ENCODE measurements at regions not wholly inside any gene's neighbourhood (a gene's known extent, or its start where the extent isn't known, plus 50 kb on each side); places are given as distances from the start of the nearest gene placed in this dataset.

GRCh38 chr4:159944477-159944876, 841.6 kb downstream of the RAPGEF2 start:
- Histone ChIP-seq H2AFZ (ENCODE audit: low read depth, low read length) (no peak overlapping the region), H3K36me3 (ENCODE audit: insufficient read depth, low read length) (no peaks in the 10 kb centered on the region), H3K79me2 (ENCODE audit: insufficient read depth, low read length) (no peaks in the 10 kb centered on the region), H3K9me3 (ENCODE audit: insufficient read depth, low read length, severe bottlenecking) (no peaks in the 10 kb centered on the region), H4K20me1 (ENCODE audit: insufficient read depth, low read length) (no peaks in the 10 kb centered on the region), H3K4me2 (ENCODE audit: insufficient read depth, low read length) (no peak overlapping the region), H3K9ac (ENCODE audit: low read depth, low read length) (no peak overlapping the region), H3K4me1 (ENCODE audit: insufficient read depth, low read length) (no peaks in the 10 kb centered on the region), H3K27ac (ENCODE audit: low read length) (no peak overlapping the region), H3K27me3 (ENCODE audit: insufficient read depth, low read length, poor library complexity) (no peaks in the 10 kb centered on the region), H3K4me3 (ENCODE audit: low read depth in 1 of 2, low read length in 2 of 2) (no peak overlapping the region)
- no peak for ATAC-seq (ENCODE audit: insufficient read depth, low read depth)
- no peak for TF ChIP-seq EZH2 (IDR thresholded peaks at IDR 0.05; ENCODE audit: borderline replicate concordance, low read depth, low read length, severe bottlenecking)
- TF ChIP-seq, protein P1, sequence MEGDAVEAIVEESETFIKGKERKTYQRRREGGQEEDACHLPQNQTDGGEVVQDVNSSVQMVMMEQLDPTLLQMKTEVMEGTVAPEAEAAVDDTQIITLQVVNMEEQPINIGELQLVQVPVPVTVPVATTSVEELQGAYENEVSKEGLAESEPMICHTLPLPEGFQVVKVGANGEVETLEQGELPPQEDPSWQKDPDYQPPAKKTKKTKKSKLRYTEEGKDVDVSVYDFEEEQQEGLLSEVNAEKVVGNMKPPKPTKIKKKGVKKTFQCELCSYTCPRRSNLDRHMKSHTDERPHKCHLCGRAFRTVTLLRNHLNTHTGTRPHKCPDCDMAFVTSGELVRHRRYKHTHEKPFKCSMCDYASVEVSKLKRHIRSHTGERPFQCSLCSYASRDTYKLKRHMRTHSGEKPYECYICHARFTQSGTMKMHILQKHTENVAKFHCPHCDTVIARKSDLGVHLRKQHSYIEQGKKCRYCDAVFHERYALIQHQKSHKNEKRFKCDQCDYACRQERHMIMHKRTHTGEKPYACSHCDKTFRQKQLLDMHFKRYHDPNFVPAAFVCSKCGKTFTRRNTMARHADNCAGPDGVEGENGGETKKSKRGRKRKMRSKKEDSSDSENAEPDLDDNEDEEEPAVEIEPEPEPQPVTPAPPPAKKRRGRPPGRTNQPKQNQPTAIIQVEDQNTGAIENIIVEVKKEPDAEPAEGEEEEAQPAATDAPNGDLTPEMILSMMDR (IDR thresholded peaks at IDR 0.05; ENCODE audit: borderline replicate concordance, extremely low read depth, low read length, poor library complexity, severe bottlenecking), result no peak
- DNase-seq, result no peak

DNA sequence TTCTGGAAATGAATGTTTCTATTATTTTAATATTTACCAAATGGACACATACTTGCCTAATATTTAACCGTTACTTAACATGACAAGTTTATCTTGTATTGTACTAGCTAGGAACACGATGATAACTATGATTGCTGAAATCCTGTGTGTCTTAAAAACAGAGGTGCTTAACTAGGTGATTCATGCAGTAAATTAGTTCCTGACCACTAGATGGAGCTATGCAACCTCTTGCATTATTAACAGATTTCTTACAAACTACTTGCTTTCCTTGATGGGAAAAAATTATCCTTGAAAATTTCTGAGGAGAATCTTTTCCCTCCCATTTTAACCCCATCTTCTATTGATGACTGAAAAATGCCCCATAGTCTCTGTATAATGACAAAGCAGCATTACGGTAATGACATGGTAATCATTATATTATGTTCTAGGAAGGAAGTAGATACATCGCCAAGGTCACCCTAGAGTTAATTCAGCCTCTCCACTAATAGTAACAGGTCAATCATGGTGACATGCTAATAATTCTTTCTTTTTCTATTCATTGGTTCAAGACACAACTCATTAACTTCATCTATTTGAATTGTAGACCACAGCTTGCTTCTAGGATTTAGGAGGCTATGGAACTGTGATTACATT, 844.2 kb downstream of the RAPGEF2 start:
- TF ChIP-seq, protein P1 (IDR thresholded peaks at IDR 0.05; ENCODE audit: borderline replicate concordance, extremely low read depth, low read length, poor library complexity, severe bottlenecking), result peak; percentile 79
- TF ChIP-seq EZH2 (IDR thresholded peaks at IDR 0.05; ENCODE audit: borderline replicate concordance, low read depth, low read length, severe bottlenecking), result no peak
- Histone ChIP-seq H3K27me3 (ENCODE audit: insufficient read depth, low read length, poor library complexity) (no peaks in the 10 kb centered on the region), H3K9me3 (ENCODE audit: insufficient read depth, low read length, severe bottlenecking) (no peaks in the 10 kb centered on the region), H3K4me1 (ENCODE audit: insufficient read depth, low read length) (no peaks in the 10 kb centered on the region), H3K79me2 (ENCODE audit: insufficient read depth, low read length) (no peaks in the 10 kb centered on the region), H3K36me3 (ENCODE audit: insufficient read depth, low read length) (no peaks in the 10 kb centered on the region), H3K27ac (ENCODE audit: low read length) (no peak overlapping the region), H2AFZ (ENCODE audit: low read depth, low read length) (no peak overlapping the region), H3K4me2 (ENCODE audit: insufficient read depth, low read length) (no peak overlapping the region), H4K20me1 (ENCODE audit: insufficient read depth, low read length) (no peaks in the 10 kb centered on the region), H3K4me3 (ENCODE audit: low read depth in 1 of 2, low read length in 2 of 2) (no peak overlapping the region), H3K9ac (ENCODE audit: low read depth, low read length) (no peak overlapping the region)
- ATAC-seq (ENCODE audit: insufficient read depth, low read depth), result no peak
- DNase-seq, result no peak

DNA sequence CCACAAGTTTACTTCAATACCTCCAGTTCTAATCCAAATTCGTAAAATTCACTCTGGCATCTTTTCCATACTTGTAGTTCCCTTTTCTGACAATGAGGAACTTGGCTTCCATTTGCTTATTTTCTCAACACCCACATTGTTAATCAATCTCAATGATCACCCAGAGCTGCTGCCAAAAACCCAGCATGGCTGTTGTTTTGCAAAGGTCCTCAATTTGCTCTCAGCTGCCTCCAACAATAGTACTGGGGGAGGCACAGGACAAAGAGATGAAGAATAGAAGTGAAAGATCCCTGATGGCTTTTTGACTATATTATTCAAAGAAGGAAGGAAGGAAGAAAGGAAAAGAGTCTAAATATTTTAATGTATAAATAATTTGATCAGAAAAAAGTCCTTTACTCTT, 847.8 kb downstream of the RAPGEF2 start:
- Histone ChIP-seq H3K4me2 (ENCODE audit: insufficient read depth, low read length) (no peak overlapping the region), H3K4me1 (ENCODE audit: insufficient read depth, low read length) (no peaks in the 10 kb centered on the region), H3K9me3 (ENCODE audit: insufficient read depth, low read length, severe bottlenecking) (no peaks in the 10 kb centered on the region), H3K4me3 (ENCODE audit: low read depth in 1 of 2, low read length in 2 of 2) (no peak overlapping the region), H4K20me1 (ENCODE audit: insufficient read depth, low read length) (no peaks in the 10 kb centered on the region), H3K36me3 (ENCODE audit: insufficient read depth, low read length) (no peaks in the 10 kb centered on the region), H3K27ac (ENCODE audit: low read length) (no peak overlapping the region), H3K27me3 (ENCODE audit: insufficient read depth, low read length, poor library complexity) (no peaks in the 10 kb centered on the region), H3K79me2 (ENCODE audit: insufficient read depth, low read length) (no peaks in the 10 kb centered on the region), H2AFZ (ENCODE audit: low read depth, low read length) (no peak overlapping the region), H3K9ac (ENCODE audit: low read depth, low read length) (no peak overlapping the region)
- DNase-seq, result no peak
- TF ChIP-seq, protein P1 (IDR thresholded peaks at IDR 0.05; ENCODE audit: borderline replicate concordance, extremely low read depth, low read length, poor library complexity, severe bottlenecking), result no peak
- no peak for TF ChIP-seq EZH2 (IDR thresholded peaks at IDR 0.05; ENCODE audit: borderline replicate concordance, low read depth, low read length, severe bottlenecking)
- no peak for ATAC-seq (ENCODE audit: insufficient read depth, low read depth)
